Dendritic cell treated with granulocyte-macrophage colony-stimulating factor and Interleukin-4, amounts not matched to agents 40 ng/mL and 50 ng/mL, for 4 days (primary cell): ENCODE measurements at regions not wholly inside any gene's neighbourhood (a gene's known extent, or its start where the extent isn't known, plus 50 kb on each side); places are given as distances from the start of the nearest gene placed in this dataset.
"Not testable (repeated sequence)": the region's sequence is repeated elsewhere in the genome, so short reads cannot be mapped to it uniquely, and the experiment has no call there.

ENCODE experiments used
- H3K27ac Mint-ChIP-seq: one replicate; pipeline ENCODE4 v1.8.0; 2022; ENCODE audit warnings: mild to moderate bottlenecking, mixed read lengths
- H3K27me3 Mint-ChIP-seq: one replicate; pipeline ENCODE4 v1.8.0; 2022; ENCODE audit warnings: mild to moderate bottlenecking, mixed read lengths
- H3K36me3 Mint-ChIP-seq: one replicate; pipeline ENCODE4 v1.8.0; 2022; ENCODE audit warnings: low read depth, mixed read lengths
- H3K4me1 Mint-ChIP-seq: one replicate; pipeline ENCODE4 v1.8.0; 2022; ENCODE audit warnings: low read depth, mixed read lengths
- H3K4me3 Mint-ChIP-seq: one replicate; pipeline ENCODE4 v1.8.0; 2022; ENCODE audit warnings: mild to moderate bottlenecking, moderate library complexity, mixed read lengths
- H3K9me3 Mint-ChIP-seq: one replicate; pipeline ENCODE4 v1.8.0; 2022; ENCODE audit warnings: mixed read lengths
- intact Hi-C: fragments of 100-400 bp; cut with micrococcal nuclease; formaldehyde crosslinking; loops from one replicate; pipeline ENCODE4 v1.15.0; 2022

DNA sequence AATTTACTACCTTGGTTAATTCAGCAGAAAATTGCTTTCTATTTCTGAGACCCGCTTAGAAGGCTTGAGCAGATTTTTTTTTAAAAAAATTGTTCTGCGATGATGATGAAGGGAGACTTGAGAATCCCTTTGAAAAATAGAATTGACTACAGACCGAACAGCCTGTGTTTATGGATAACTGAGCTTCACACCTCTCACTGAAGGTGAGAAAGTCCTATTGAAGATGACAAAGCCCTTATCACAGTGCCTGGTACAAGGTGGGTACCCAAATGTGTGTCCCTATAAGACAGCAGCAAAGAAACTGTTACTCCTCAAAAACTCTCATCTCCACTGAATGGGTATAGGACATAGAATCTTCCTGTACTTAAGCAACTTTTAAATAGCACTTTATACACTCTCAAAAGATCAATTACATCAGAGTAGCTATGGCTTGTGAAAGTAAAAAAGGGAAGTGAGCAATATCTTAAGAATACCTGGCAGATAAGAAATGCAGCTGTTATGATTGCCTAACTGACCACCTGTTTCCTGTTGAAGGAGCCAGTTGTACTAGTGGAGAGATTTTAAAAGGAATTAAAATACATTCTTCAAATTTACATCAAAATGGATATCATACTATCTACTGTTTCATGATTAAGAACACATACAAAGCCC lies 419.7 kb downstream of the CHSY3 start:
- intact Hi-C loops = no loop called here
- Mint-ChIP-seq H3K4me3 (no peak overlapping the region), H3K27me3 (no peaks in the 10 kb centered on the region), H3K36me3 (no peaks in the 10 kb centered on the region), H3K4me1 (no peaks in the 10 kb centered on the region), H3K9me3 (peaks cover 47% of the 10 kb centered on the region), H3K27ac (no peak overlapping the region)

- H3K36me3 Mint-ChIP-seq = no peaks in the 10 kb centered on the region
- no peaks in the 10 kb centered on the region for H3K27me3 Mint-ChIP-seq
- H3K4me1 Mint-ChIP-seq = no peaks in the 10 kb centered on the region
- intact Hi-C loops = no loop called here
- H3K27ac Mint-ChIP-seq = no peak overlapping the region
- no peak overlapping the region for H3K4me3 Mint-ChIP-seq
- peaks cover 33% of the 10 kb centered on the region for H3K9me3 Mint-ChIP-seq
Measured at GRCh38 chr5:130321931-130322330, 417.7 kb downstream of the CHSY3 start.

DNA sequence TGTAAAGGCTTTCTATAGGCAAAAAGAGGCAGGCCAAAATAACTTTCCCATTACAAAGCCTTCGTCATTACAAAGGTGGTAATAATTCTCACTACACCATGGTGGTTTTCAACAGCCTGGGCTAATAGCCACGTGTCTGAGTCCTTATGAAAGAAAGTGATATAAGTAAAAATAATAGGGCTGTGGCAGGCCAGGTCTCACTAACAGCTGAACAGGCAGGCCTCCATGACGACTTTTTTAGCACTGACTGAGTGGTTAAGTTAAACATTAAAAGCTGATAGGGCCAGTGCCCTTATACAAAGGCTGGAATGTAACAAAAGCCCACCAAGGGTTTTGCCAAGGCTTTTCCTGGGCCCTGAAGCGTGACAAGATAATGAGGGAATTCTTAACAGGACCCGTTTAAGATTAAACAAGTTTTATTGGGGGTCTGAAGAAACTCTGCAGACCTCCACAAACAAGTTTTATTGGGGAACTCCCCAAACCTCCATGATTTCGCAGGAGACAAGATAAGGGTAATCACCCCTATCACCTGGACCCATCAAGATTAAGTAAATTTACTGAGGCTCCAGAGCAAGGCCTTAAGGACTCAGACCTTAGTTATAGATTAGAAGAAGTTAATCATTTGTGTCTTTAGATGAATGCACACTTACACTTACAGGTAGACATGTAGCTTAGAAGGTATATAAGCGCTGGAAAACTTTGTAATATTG lies 412.9 kb downstream of the CHSY3 start:
- Mint-ChIP-seq H3K4me1 (no peaks in the 10 kb centered on the region), H3K27ac (no peak overlapping the region), H3K27me3 (no peaks in the 10 kb centered on the region), H3K36me3 (no peaks in the 10 kb centered on the region), H3K9me3 (peaks cover 34% of the 10 kb centered on the region), H3K4me3 (no peak overlapping the region)
- intact Hi-C loops = no loop called here

GRCh38 chr5:130295235-130295634 lies 391.0 kb downstream of the CHSY3 start:
- no peaks in the 10 kb centered on the region for H3K27me3 Mint-ChIP-seq
- H3K36me3 Mint-ChIP-seq = no peaks in the 10 kb centered on the region
- H3K9me3 Mint-ChIP-seq = peaks cover 8% of the 10 kb centered on the region
- H3K27ac Mint-ChIP-seq = no peak overlapping the region
- H3K4me1 Mint-ChIP-seq = no peaks in the 10 kb centered on the region
- intact Hi-C loops = no loop called here
- no peak overlapping the region for H3K4me3 Mint-ChIP-seq

DNA sequence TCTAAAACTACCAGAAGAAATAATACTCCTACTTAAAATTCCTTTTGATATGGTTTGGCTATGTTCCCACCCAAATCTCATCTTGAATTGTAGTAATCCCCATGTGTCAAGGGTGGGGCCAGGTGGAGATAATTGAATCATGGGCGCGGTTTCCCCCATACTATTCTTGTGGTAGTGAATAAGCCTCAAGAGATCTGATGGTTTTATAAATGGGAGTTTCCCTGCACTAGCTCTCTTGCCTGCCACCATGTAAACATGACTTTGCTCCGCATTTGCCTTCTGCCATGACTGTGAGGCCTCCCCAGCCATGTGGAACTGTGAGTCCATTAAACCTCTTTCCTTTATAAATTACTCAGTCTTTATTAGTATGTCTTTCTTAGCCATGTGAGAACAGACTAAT lies 390.5 kb downstream of the CHSY3 start:
- H3K9me3 Mint-ChIP-seq, H3K4me1 Mint-ChIP-seq: not testable (repeated sequence)

GRCh38 chr5:130290219-130290618 lies 386.0 kb downstream of the CHSY3 start:
- Mint-ChIP-seq H3K27ac (no peak overlapping the region), H3K4me3 (no peak overlapping the region), H3K4me1 (no peaks in the 10 kb centered on the region), H3K36me3 (no peaks in the 10 kb centered on the region), H3K27me3 (no peaks in the 10 kb centered on the region), H3K9me3 (no peaks in the 10 kb centered on the region)
- intact Hi-C loops = no loop called here

More for the DNA sequence above, 390.5 kb downstream of the CHSY3 start:
- H3K27ac Mint-ChIP-seq, H3K4me3 Mint-ChIP-seq, H3K36me3 Mint-ChIP-seq, intact Hi-C loops, H3K27me3 Mint-ChIP-seq: not testable (repeated sequence)

DNA sequence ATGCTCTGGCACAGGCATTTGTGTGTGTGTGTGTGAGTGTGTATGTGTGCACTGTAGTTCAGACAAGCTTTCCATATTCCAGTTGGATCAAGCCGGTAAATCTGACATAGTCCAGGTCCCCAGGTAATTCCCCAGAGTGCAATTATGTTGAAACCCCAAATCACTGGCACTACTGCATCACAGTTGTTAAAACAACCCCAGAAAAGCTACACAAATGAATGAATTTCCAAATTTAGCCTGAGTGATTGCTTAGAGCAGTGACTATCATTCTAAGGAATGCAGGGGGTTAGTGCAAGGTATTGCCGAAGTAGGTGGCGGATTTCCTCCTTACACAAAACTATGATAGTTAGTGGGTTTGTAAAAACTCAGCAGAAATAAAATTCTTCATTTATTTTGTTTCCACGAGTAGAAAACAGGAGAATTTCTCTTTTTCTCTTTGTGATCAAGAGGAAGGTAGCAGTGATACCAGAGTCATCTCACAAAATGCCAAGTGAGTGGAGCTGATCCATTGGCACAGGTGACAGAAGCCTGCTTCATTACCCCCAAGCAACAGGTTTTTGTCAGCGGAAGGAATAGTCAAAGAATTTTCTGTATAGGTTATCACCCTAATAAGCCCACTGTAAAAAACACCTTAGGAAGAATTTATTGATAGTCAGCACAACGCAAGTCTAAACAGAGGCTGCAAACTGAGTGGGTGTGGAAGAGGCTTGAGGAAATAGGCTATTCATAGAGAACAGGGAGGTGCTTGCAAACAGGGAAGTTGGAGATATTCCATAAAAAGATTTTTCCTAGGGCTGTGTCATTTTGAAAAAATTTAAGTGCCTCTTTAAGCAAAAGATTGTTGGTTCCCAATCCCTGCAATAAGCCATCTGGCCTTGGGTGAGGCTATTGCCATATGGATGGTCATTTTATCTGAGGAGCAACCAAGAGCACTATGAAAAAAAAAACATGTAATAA lies 385.1 kb downstream of the CHSY3 start:
- intact Hi-C loops = no loop called here
- Mint-ChIP-seq H3K27me3 (no peaks in the 10 kb centered on the region), H3K9me3 (no peaks in the 10 kb centered on the region), H3K36me3 (no peaks in the 10 kb centered on the region), H3K4me1 (no peaks in the 10 kb centered on the region), H3K27ac (no peak overlapping the region), H3K4me3 (no peak overlapping the region)

DNA sequence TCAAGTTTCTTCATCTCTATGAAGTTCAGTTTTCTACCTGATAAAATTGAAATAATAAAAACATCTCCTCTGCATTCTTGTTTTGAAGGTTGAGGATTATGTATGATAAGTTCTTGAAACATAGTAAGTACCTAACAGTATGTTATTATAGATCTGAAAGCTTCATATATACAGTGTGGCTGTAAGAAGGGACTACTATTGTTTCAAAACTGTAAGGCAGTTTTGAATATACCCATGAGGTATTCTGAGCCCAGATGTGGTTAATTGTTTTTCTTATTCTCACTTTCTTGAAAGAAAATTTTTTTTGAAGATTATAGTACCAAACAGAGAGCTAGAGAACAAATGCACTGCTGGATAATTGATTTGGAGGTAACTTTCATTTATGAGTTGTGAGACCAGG lies 383.2 kb downstream of the CHSY3 start:
- H3K36me3 Mint-ChIP-seq = no peaks in the 10 kb centered on the region
- H3K4me1 Mint-ChIP-seq = no peaks in the 10 kb centered on the region
- no peak overlapping the region for H3K27ac Mint-ChIP-seq
- intact Hi-C loops = no loop called here
- no peak overlapping the region for H3K4me3 Mint-ChIP-seq
- H3K9me3 Mint-ChIP-seq = no peaks in the 10 kb centered on the region
- no peaks in the 10 kb centered on the region for H3K27me3 Mint-ChIP-seq

- Mint-ChIP-seq H3K36me3 (no peaks in the 10 kb centered on the region), H3K4me1 (no peaks in the 10 kb centered on the region)
Measured at GRCh38 chr5:130286971-130287370, 382.7 kb downstream of the CHSY3 start.

GRCh38 chr5:130282049-130282448 lies 377.8 kb downstream of the CHSY3 start:
- Mint-ChIP-seq H3K27ac (no peak overlapping the region), H3K4me1 (no peaks in the 10 kb centered on the region), H3K9me3 (no peaks in the 10 kb centered on the region), H3K4me3 (no peak overlapping the region), H3K36me3 (no peaks in the 10 kb centered on the region), H3K27me3 (no peaks in the 10 kb centered on the region)
- intact Hi-C loops = no loop called here

More at GRCh38 chr5:130286971-130287370, 382.7 kb downstream of the CHSY3 start:
- Mint-ChIP-seq H3K9me3 (no peaks in the 10 kb centered on the region), H3K4me3 (no peak overlapping the region), H3K27ac (no peak overlapping the region), H3K27me3 (no peaks in the 10 kb centered on the region)
- intact Hi-C loops = no loop called here

- H3K4me3 Mint-ChIP-seq = no peak overlapping the region
- no peaks in the 10 kb centered on the region for H3K27me3 Mint-ChIP-seq
- intact Hi-C loops = no loop called here
Measured at GRCh38 chr5:130280528-130281217, 376.4 kb downstream of the CHSY3 start.

DNA sequence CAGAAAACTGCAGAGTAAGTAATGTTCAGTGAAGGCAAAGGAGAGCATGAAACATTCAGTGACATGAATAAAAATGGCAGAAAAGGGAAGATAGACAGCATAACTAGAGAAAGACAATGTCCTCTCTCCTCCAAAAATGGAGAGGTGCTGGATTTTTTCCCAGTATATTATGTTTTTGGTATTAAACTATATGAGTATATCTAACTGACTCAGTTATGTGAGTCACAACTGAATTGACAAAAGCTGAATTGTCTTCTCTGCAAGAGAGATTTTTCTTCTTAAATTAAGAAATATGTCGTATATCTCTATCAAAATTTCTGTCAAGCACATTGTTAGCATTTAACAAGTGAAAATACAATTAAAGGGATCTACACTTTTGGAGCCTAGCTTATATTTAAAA lies 375.1 kb downstream of the CHSY3 start:
- peaks cover 8% of the 10 kb centered on the region for H3K9me3 Mint-ChIP-seq
- no peaks in the 10 kb centered on the region for H3K27me3 Mint-ChIP-seq

More at GRCh38 chr5:130280528-130281217, 376.4 kb downstream of the CHSY3 start:
- no peaks in the 10 kb centered on the region for H3K4me1 Mint-ChIP-seq
- no peaks in the 10 kb centered on the region for H3K36me3 Mint-ChIP-seq
- no peak overlapping the region for H3K27ac Mint-ChIP-seq
- peaks cover 8% of the 10 kb centered on the region for H3K9me3 Mint-ChIP-seq

DNA sequence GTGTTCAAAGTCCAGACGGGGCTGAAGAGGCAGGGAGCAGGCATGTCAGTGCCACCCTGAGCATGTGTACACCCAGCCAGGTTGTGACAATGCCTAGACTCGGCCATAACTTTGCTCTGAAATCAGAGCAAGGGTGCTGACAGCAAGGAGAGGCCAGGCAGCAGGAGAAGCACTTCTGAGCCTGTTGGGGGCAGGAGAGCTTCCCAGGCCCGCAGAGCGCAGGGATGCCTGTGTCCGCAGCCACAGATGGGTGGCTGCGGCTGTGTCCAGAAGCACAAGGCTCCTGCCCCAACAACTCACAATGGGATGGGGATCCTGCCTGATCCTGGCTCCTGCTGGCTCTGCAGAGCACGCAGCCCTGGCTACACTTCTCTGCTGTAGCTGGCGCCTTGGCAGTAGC lies 373.9 kb downstream of the CHSY3 start:
- no peak overlapping the region for H3K4me3 Mint-ChIP-seq
- no peaks in the 10 kb centered on the region for H3K27me3 Mint-ChIP-seq
- no peaks in the 10 kb centered on the region for H3K4me1 Mint-ChIP-seq
- H3K9me3 Mint-ChIP-seq = peaks cover 8% of the 10 kb centered on the region
- intact Hi-C loops = no loop called here
- H3K27ac Mint-ChIP-seq = no peak overlapping the region
- no peaks in the 10 kb centered on the region for H3K36me3 Mint-ChIP-seq

More for the DNA sequence above, 375.1 kb downstream of the CHSY3 start:
- H3K36me3 Mint-ChIP-seq = no peaks in the 10 kb centered on the region
- intact Hi-C loops = no loop called here
- H3K4me3 Mint-ChIP-seq = no peak overlapping the region
- no peak overlapping the region for H3K27ac Mint-ChIP-seq
- no peaks in the 10 kb centered on the region for H3K4me1 Mint-ChIP-seq
